DND-41 (cell line): ENCODE measurements at regions not wholly inside any gene's neighbourhood (a gene's known extent, or its start where the extent isn't known, plus 50 kb on each side); places are given as distances from the start of the nearest gene placed in this dataset.

Experiments
- CTCF ChIP-seq: IDR thresholded peaks from 2 replicates; pipeline ENCODE4 v1.5.1; 2012; ENCODE audit warnings: borderline replicate concordance, low read length, moderate library complexity, mild to moderate bottlenecking; ENCODE audit not compliant: poor library complexity, severe bottlenecking; ENCODE audit errors: extremely low read depth
- EZH2 ChIP-seq: IDR thresholded peaks from 3 replicates; pipeline ENCODE4 v1.6.1; 2012; ENCODE audit warnings: borderline replicate concordance, low read depth, mild to moderate bottlenecking, moderate library complexity, low read length, inconsistent platforms; ENCODE audit not compliant: severe bottlenecking

DNA sequence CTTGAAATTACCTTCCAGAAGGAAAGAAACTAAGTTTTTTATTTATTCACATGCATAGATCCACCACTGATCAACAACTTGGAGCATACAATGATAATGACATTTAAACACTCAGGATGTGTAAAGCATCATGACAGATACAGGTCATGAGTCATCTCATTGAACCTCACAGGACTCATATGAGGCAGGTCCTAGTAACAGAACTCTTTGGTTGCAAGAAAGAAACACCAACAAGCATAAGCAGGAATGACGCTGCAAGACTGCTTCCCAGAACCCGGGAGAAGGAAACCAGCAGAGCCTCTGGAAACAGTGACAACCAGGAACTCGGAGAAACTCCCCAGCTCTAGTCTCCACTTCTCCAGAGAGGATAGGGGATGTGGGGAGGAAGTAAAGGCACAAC lies 60.8 kb upstream of the IPO5 start:
- TF ChIP-seq CTCF (no peak), EZH2 (no peak)
